Erythroblast (primary cell): ENCODE measurements at regions not wholly inside any gene's neighbourhood (a gene's known extent, or its start where the extent isn't known, plus 50 kb on each side); places are given as distances from the start of the nearest gene placed in this dataset.

Experiments
- GATA1 ChIP-seq: IDR thresholded peaks from 2 replicates; pipeline ENCODE4 v1.6.1; 2011; ENCODE audit warnings: low read depth, mild to moderate bottlenecking, control low read depth, low read length, moderate library complexity
- POLR2A ChIP-seq: IDR thresholded peaks from 2 replicates; pipeline ENCODE4 v1.6.1; 2011; ENCODE audit warnings: mild to moderate bottlenecking, low read length

DNA sequence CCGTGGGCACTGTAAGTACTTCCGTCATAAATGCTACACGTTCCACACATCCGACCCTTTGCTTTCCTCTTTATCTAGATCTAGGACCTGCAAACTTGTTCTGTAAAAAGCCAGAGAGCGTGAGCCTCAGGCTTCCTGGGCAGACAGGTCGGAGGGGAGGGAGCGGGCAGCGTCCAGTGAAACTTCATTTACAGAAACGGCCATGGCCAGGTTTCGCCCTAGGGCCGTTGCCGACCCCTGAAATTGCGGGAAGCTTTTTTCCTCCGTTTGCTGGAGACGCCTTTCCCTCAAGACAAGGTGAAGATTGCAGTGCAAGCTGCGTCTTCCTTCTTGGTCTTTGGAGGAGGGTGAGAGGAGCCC lies 155.4 kb downstream of the DLL1 start:
- no peak for TF ChIP-seq POLR2A
- no peak for TF ChIP-seq GATA1
